Calu3 (cell line): ENCODE measurements at regions not wholly inside any gene's neighbourhood (a gene's known extent, or its start where the extent isn't known, plus 50 kb on each side); places are given as distances from the start of the nearest gene placed in this dataset.

ENCODE experiments used
- BruUV-seq: library from RNA; stranded (reverse); fragments of 400-500 nt; replicated peaks from 2 replicates; lab custom pipeline; 2021; lab: Mats Ljungman, UMichigan
- CTCF ChIA-PET: fragments of 300-600 bp; sonication (Branson Sonifier 250); formaldehyde crosslinking; loops from one replicate; lab custom pipeline; 2022; ENCODE audit warnings: antibody characterized with exemption; lab: Charles Lee
- DNase-seq: peaks from one replicate; pipeline ENCODE4 v3.0.0; 2022
- H3K27ac Mint-ChIP-seq: one replicate; pipeline ENCODE4 v1.8.0; 2022; ENCODE audit warnings: mixed read lengths; ENCODE audit not compliant: unreplicated experiment
- H3K27me3 Mint-ChIP-seq: one replicate; pipeline ENCODE4 v1.8.0; 2022; ENCODE audit warnings: mixed read lengths; ENCODE audit not compliant: unreplicated experiment
- H3K36me3 Mint-ChIP-seq: one replicate; pipeline ENCODE4 v1.8.0; 2022; ENCODE audit warnings: mild to moderate bottlenecking, moderate library complexity, mixed read lengths; ENCODE audit not compliant: insufficient read depth, unreplicated experiment
- H3K4me1 Mint-ChIP-seq: one replicate; pipeline ENCODE4 v1.8.0; 2022; ENCODE audit warnings: mild to moderate bottlenecking, low read depth, mixed read lengths; ENCODE audit not compliant: unreplicated experiment
- H3K4me3 Mint-ChIP-seq: one replicate; pipeline ENCODE4 v1.8.0; 2022; ENCODE audit warnings: mild to moderate bottlenecking, low read depth, moderate library complexity, mixed read lengths; ENCODE audit not compliant: unreplicated experiment
- H3K9me3 Mint-ChIP-seq: one replicate; pipeline ENCODE4 v1.8.0; 2022; ENCODE audit warnings: low read depth, mixed read lengths; ENCODE audit not compliant: unreplicated experiment
- CTCF ChIP-seq: fragments of 200-600 bp; IDR thresholded peaks from one replicate; pipeline ENCODE4 v1.8.0; 2022; ENCODE audit warnings: antibody characterized with exemption; ENCODE audit not compliant: unreplicated experiment
- intact Hi-C: fragments of 100-400 bp; cut with micrococcal nuclease; formaldehyde crosslinking; loops from one replicate; pipeline ENCODE4 v1.10.0; 2022; ENCODE audit not compliant: unreplicated experiment

GRCh38 chr1:57553666-57554065 lies 129.8 kb upstream of the DAB1 start:
- H3K36me3 Mint-ChIP-seq = no peaks in the 10 kb centered on the region
- TF ChIP-seq CTCF = no peak
- no TSS peak for BruUV-seq
- peaks cover 12% of the 10 kb centered on the region for H3K9me3 Mint-ChIP-seq
- H3K4me3 Mint-ChIP-seq = no peak overlapping the region
- intact Hi-C loops = no loop called here
- H3K27me3 Mint-ChIP-seq = no peaks in the 10 kb centered on the region
- H3K27ac Mint-ChIP-seq = no peak overlapping the region
- CTCF ChIA-PET = no interaction called here
- H3K4me1 Mint-ChIP-seq = no peaks in the 10 kb centered on the region
- DNase-seq = no peak

GRCh38 chr1:57551476-57551875 lies 127.6 kb upstream of the DAB1 start:
- Mint-ChIP-seq H3K36me3 (no peaks in the 10 kb centered on the region), H3K4me3 (no peak overlapping the region), H3K27me3 (no peaks in the 10 kb centered on the region), H3K9me3 (peaks cover 10% of the 10 kb centered on the region), H3K27ac (no peak overlapping the region), H3K4me1 (no peaks in the 10 kb centered on the region)
- no TSS peak for BruUV-seq
- no peak for TF ChIP-seq CTCF
- CTCF ChIA-PET = no interaction called here
- DNase-seq = no peak
- intact Hi-C loops = no loop called here

GRCh38 chr1:57550092-57550491 lies 126.2 kb upstream of the DAB1 start:
- no TSS peak for BruUV-seq
- no peak for TF ChIP-seq CTCF
- intact Hi-C loops = no loop called here
- CTCF ChIA-PET = interaction anchor here (0.6 kb wide), 1 partner anchor 698 kb away, joined by 3 read pairs; no protein-coding TSS in a partner anchor
- no peaks in the 10 kb centered on the region for H3K36me3 Mint-ChIP-seq
- no peaks in the 10 kb centered on the region for H3K27me3 Mint-ChIP-seq
- H3K4me1 Mint-ChIP-seq = no peaks in the 10 kb centered on the region
- peaks cover 18% of the 10 kb centered on the region for H3K9me3 Mint-ChIP-seq
- H3K4me3 Mint-ChIP-seq = no peak overlapping the region
- no peak for DNase-seq
- H3K27ac Mint-ChIP-seq = no peak overlapping the region

GRCh38 chr1:57549300-57549699 lies 125.4 kb upstream of the DAB1 start:
- no peaks in the 10 kb centered on the region for H3K4me1 Mint-ChIP-seq
- H3K27me3 Mint-ChIP-seq = no peaks in the 10 kb centered on the region
- H3K9me3 Mint-ChIP-seq = peaks cover 19% of the 10 kb centered on the region
- H3K27ac Mint-ChIP-seq = no peak overlapping the region
- intact Hi-C loops = no loop called here
- no TSS peak for BruUV-seq
- no peaks in the 10 kb centered on the region for H3K36me3 Mint-ChIP-seq
- DNase-seq = no peak
- H3K4me3 Mint-ChIP-seq = no peak overlapping the region
- CTCF ChIA-PET = no interaction called here
- no peak for TF ChIP-seq CTCF
